Hepatocyte (in vitro differentiated cells): ENCODE measurements at regions not wholly inside any gene's neighbourhood (a gene's known extent, or its start where the extent isn't known, plus 50 kb on each side); places are given as distances from the start of the nearest gene placed in this dataset.
"Not testable (repeated sequence)": the region's sequence is repeated elsewhere in the genome, so short reads cannot be mapped to it uniquely, and the experiment has no call there.

Source experiments
- DNase-seq: peaks from one replicate; pipeline ENCODE4 v3.0.0-alpha.2; 2016; ENCODE audit warnings: low spot score
- H2AFZ ChIP-seq: fragments of 200-600 bp; sonication (generic); 2 replicates; pipeline ENCODE4 v1.6.0; 2016; ENCODE audit warnings: antibody characterized with exemption, mild to moderate bottlenecking
- H3K27ac ChIP-seq: fragments of 200-600 bp; sonication (generic); 2 replicates; pipeline ENCODE4 v1.5.1; 2016; ENCODE audit warnings: mild to moderate bottlenecking
- H3K27me3 ChIP-seq: fragments of 200-600 bp; sonication (generic); 2 replicates; pipeline ENCODE4 v1.6.1; 2016
- H3K36me3 ChIP-seq: fragments of 200-600 bp; sonication (generic); replicated peaks from 2 replicates; pipeline ENCODE4 v1.5.1; 2016; ENCODE audit warnings: low read depth; ENCODE audit not compliant: insufficient read depth
- H3K4me1 ChIP-seq: fragments of 200-600 bp; sonication (generic); 2 replicates; pipeline ENCODE4 v1.5.1; 2016; ENCODE audit warnings: mild to moderate bottlenecking, moderate library complexity; ENCODE audit not compliant: insufficient read depth
- H3K4me2 ChIP-seq: fragments of 200-600 bp; sonication (generic); 2 replicates; pipeline ENCODE4 v1.6.0; 2016
- H3K4me3 ChIP-seq: fragments of 200-600 bp; sonication (generic); 2 replicates; pipeline ENCODE4 v1.5.1; 2016; ENCODE audit warnings: mild to moderate bottlenecking
- H3K79me2 ChIP-seq: fragments of 200-600 bp; sonication (generic); 2 replicates; pipeline ENCODE4 v1.6.0; 2017; ENCODE audit warnings: mild to moderate bottlenecking
- H3K9me2 ChIP-seq: fragments of 200-600 bp; sonication (generic); replicated peaks from 2 replicates; pipeline ENCODE4 v1.6.0; 2017; ENCODE audit warnings: mild to moderate bottlenecking; ENCODE audit not compliant: insufficient read depth
- H3K9me3 ChIP-seq: fragments of 200-600 bp; sonication (generic); 2 replicates; pipeline ENCODE4 v1.5.1; 2016; ENCODE audit warnings: low read depth, mild to moderate bottlenecking
- H4K20me1 ChIP-seq: fragments of 200-600 bp; sonication (generic); 2 replicates; pipeline ENCODE4 v1.6.0; 2016; ENCODE audit warnings: mild to moderate bottlenecking; ENCODE audit not compliant: insufficient read depth, poor library complexity, severe bottlenecking
- EZH2 ChIP-seq: fragments of 200-600 bp; sonication (generic); IDR thresholded peaks from 2 replicates; pipeline ENCODE4 v1.6.1; 2016; ENCODE audit warnings: antibody characterized with exemption, mild to moderate bottlenecking, borderline replicate concordance
- EZH2phosphoT487 ChIP-seq: fragments of 200-600 bp; sonication (generic); IDR thresholded peaks from one replicate; pipeline ENCODE4 v1.6.1; 2018; ENCODE audit warnings: antibody characterized with exemption, mild to moderate bottlenecking, low read depth, moderate library complexity; ENCODE audit not compliant: unreplicated experiment, severe bottlenecking
- WGBS: methylation state at CpG from one replicate; pipeline ENCODE4 v1.1.6; 2016; ENCODE audit warnings: low lambda C conversion rate; ENCODE audit errors: missing lambda C conversion rate; 5-methylcytosine and 5-hydroxymethylcytosine counted together
- TF ChIP-seq, protein P1 (sequence below): fragments of 200-600 bp; sonication (generic); IDR thresholded peaks from 2 replicates; pipeline ENCODE4 v1.5.1; 2016; ENCODE audit warnings: antibody characterized with exemption, mild to moderate bottlenecking; ENCODE audit not compliant: poor library complexity

DNA sequence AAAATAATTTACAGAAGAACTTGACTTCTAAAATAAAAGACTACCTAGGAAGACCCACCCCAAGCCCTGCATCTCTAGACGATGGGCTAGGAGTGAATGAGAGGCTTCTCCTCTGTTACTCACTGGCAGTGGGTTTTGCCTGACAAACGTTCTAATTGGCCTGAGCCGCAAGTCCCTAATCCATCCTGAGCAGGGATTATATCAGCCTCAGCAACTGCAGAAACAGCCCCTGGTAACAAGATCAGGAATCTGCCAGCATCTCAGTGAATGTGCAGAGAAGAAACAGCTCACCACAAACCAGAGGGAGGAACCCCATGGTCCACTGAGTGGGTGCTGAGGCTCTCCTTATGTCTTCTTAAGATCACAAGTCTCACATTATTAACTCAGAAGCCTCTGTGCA is 240.6 kb downstream of the BRINP2 start:
- no peaks in the 10 kb centered on the region for H3K79me2 ChIP-seq
- TF ChIP-seq EZH2phosphoT487, result no peak
- TF ChIP-seq, protein P1, sequence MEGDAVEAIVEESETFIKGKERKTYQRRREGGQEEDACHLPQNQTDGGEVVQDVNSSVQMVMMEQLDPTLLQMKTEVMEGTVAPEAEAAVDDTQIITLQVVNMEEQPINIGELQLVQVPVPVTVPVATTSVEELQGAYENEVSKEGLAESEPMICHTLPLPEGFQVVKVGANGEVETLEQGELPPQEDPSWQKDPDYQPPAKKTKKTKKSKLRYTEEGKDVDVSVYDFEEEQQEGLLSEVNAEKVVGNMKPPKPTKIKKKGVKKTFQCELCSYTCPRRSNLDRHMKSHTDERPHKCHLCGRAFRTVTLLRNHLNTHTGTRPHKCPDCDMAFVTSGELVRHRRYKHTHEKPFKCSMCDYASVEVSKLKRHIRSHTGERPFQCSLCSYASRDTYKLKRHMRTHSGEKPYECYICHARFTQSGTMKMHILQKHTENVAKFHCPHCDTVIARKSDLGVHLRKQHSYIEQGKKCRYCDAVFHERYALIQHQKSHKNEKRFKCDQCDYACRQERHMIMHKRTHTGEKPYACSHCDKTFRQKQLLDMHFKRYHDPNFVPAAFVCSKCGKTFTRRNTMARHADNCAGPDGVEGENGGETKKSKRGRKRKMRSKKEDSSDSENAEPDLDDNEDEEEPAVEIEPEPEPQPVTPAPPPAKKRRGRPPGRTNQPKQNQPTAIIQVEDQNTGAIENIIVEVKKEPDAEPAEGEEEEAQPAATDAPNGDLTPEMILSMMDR, result no peak
- no peak for TF ChIP-seq EZH2
- 28% methylated on average over 3 of the region's 3 CpGs for WGBS

DNA sequence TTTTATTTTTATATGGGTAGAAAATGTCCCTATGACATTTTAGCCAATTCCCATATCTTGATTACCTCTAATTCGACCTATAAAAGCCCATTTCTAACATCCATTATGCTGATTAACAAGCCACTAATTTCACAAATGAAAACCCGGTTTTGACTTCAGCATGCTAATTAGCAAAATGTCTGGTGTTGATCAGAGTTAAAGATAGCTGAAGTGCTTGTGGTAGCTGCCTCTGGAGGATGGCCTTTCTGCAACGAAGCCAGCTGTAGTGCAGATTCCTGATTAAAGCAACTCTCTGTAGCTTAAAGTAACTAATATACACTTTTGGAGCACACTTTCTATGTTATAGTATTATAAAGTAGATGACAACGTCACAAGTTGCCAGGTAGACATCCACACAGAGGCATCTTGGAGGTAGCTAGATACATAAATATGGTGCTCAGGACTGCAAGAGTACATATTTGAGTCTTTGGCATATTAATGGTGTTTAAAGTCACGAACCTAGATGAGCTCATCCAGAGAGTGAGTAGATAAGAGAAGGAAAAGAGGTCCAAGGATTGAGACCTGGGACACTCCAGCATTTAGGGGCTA is 239.5 kb downstream of the BRINP2 start:
- H3K4me3 ChIP-seq, result no peak overlapping the region
- H3K9me2 ChIP-seq, result no peaks in the 10 kb centered on the region
- no peak for DNase-seq
- H3K27me3 ChIP-seq, result peaks cover 4% of the 10 kb centered on the region
- no peaks in the 10 kb centered on the region for H3K9me3 ChIP-seq
- TF ChIP-seq, protein P1, result no peak
- TF ChIP-seq EZH2phosphoT487 (no peak), EZH2 (no peak)
- no peak overlapping the region for H3K4me2 ChIP-seq
- H4K20me1 ChIP-seq, result no peaks in the 10 kb centered on the region
- H3K4me1 ChIP-seq, result no peaks in the 10 kb centered on the region
- no peak overlapping the region for H2AFZ ChIP-seq
- H3K36me3 ChIP-seq, result no peaks in the 10 kb centered on the region
- WGBS, result 75% methylated on average over 5 of the region's 5 CpGs
- no peak overlapping the region for H3K27ac ChIP-seq
- no peaks in the 10 kb centered on the region for H3K79me2 ChIP-seq

More for the DNA sequence above, 240.6 kb downstream of the BRINP2 start:
- no peaks in the 10 kb centered on the region for H3K9me3 ChIP-seq
- no peaks in the 10 kb centered on the region for H4K20me1 ChIP-seq
- DNase-seq, result no peak
- H3K9me2 ChIP-seq, result no peaks in the 10 kb centered on the region
- no peak overlapping the region for H3K4me2 ChIP-seq
- no peak overlapping the region for H3K27ac ChIP-seq
- H2AFZ ChIP-seq, result no peak overlapping the region
- no peaks in the 10 kb centered on the region for H3K4me1 ChIP-seq
- H3K4me3 ChIP-seq, result no peak overlapping the region
- H3K27me3 ChIP-seq, result peaks cover 4% of the 10 kb centered on the region
- no peaks in the 10 kb centered on the region for H3K36me3 ChIP-seq

DNA sequence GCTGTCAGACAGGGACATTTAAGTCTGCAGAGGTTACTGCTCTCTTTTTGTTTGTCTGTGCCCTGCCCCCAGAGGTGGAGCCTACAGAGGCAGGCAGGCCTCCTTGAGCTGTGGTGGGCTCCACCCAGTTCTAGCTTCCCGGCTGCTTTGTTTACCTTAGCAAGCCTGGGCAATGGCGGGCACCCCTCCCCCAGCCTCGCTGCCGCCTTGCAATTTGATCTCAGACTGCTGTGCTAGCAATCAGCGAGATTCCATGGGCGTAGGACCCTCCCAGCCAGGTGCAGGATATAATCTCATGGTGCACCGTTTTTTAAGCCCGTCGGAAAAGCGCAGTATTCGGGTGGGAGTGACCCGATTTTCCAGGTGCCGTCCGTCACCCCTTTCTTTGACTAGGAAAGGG is 235.6 kb downstream of the BRINP2 start:
- not testable (repeated sequence) for H3K27me3 ChIP-seq, H4K20me1 ChIP-seq, H3K27ac ChIP-seq, H3K4me1 ChIP-seq, H3K9me3 ChIP-seq, H2AFZ ChIP-seq, H3K4me3 ChIP-seq, DNase-seq, H3K36me3 ChIP-seq, H3K9me2 ChIP-seq, H3K4me2 ChIP-seq, H3K79me2 ChIP-seq
- WGBS, result 75% methylated on average over 14 of the region's 14 CpGs

DNA sequence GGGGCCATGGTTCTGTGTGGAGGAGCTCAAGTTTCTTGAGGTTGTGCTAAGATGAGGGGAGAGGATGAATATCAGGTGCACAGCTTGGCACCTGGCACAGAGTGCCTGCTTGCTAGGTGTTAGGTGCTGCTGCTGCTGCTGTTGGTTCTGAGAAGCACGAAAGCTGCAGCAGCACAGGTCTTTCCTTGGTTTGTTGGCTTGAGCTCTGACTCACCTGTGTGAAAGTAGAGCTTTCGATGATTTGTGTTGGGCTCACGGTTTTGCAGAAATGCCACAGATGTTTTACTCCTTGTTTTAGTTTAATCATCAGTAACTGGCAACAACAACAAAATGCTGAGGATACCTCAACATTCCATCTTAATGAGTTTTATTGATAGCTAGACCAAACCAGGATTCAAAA is 221.6 kb downstream of the BRINP2 start:
- no peaks in the 10 kb centered on the region for H3K9me3 ChIP-seq
- H4K20me1 ChIP-seq, result no peaks in the 10 kb centered on the region
- no peak for DNase-seq
- H3K27me3 ChIP-seq, result no peaks in the 10 kb centered on the region
- no peaks in the 10 kb centered on the region for H3K36me3 ChIP-seq
- no peak overlapping the region for H3K4me3 ChIP-seq
- WGBS, result 85% methylated on average over 3 of the region's 3 CpGs
- no peaks in the 10 kb centered on the region for H3K79me2 ChIP-seq
- no peak overlapping the region for H2AFZ ChIP-seq
- no peaks in the 10 kb centered on the region for H3K4me1 ChIP-seq
- no peak overlapping the region for H3K4me2 ChIP-seq
- H3K27ac ChIP-seq, result no peak overlapping the region
- H3K9me2 ChIP-seq, result no peaks in the 10 kb centered on the region
- no peak for TF ChIP-seq EZH2phosphoT487
- TF ChIP-seq, protein P1, result no peak
- TF ChIP-seq EZH2, result no peak
